ENCODE measurements at regions not wholly inside any gene's neighbourhood (a gene's known extent, or its start where the extent isn't known, plus 50 kb on each side); places are given as distances from the start of the nearest gene placed in this dataset.

DNA sequence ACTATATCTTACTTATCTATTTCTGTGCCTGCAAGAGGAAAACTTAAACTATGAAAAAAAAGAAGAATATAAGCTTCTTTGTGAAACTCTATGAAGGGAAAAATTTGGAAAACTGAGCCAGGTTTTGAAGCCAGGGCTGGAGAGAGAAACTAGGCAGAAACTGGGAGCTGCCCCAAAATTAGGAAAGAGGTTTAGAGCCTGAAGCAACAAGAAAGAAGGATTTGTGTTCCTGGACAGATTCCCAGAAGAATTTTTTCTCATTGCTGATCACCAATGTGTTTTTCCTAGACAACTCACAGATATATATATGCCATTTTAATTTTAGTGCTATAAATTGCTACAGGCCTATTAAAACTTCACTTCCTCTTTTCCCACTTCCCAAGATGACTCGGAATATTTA lies 245.0 kb upstream of the GEMIN8 start:
- ATAC-seq (ENCODE audit: low FRiP score) (no peak), DNase-seq (ENCODE audit: low spot score) (no peak)
- TF ChIP-seq, protein P1, sequence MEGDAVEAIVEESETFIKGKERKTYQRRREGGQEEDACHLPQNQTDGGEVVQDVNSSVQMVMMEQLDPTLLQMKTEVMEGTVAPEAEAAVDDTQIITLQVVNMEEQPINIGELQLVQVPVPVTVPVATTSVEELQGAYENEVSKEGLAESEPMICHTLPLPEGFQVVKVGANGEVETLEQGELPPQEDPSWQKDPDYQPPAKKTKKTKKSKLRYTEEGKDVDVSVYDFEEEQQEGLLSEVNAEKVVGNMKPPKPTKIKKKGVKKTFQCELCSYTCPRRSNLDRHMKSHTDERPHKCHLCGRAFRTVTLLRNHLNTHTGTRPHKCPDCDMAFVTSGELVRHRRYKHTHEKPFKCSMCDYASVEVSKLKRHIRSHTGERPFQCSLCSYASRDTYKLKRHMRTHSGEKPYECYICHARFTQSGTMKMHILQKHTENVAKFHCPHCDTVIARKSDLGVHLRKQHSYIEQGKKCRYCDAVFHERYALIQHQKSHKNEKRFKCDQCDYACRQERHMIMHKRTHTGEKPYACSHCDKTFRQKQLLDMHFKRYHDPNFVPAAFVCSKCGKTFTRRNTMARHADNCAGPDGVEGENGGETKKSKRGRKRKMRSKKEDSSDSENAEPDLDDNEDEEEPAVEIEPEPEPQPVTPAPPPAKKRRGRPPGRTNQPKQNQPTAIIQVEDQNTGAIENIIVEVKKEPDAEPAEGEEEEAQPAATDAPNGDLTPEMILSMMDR (IDR thresholded peaks at IDR 0.05) = no peak

DNA sequence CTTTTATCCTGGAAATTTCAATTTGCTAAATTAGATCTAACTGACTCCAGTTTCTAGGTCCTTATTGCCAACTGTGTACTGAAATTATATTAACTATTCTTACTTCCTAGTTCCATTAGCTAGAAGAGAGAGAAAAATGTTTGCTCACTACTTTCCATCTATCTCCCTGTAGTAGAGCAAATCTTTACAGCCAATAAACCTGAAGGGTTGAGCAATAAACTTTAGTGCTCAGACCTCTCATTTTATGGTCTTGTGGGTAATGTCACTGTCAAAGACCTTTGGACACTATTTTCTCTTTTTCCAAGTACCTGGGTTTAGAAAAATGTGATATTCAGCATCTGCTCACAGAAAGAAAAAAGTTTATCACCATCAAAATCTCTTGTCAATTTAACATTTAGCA lies 237.5 kb upstream of the GEMIN8 start:
- ATAC-seq (ENCODE audit: low FRiP score) (no peak), DNase-seq (ENCODE audit: low spot score) (no peak)
- TF ChIP-seq, protein P1 (IDR thresholded peaks at IDR 0.05) = no peak

DNA sequence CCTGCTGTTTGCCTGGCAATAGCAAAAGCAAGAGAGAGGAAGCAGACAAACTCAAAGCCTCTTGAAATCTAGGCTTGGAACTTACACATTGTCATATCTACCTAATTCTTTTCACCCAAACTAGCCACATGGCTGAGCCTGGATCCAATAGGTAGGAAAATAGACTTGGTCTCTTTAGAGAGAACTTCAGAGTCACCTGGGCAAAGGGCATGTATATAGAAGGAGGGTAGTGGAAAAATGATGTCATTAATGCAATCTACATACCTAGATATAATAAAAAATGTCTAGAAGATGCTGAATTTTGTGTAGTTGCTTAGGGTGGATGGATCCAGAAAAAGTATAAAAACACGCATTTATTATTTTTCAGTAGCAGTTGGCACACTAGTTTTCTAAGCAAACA lies 237.0 kb upstream of the GEMIN8 start:
- no peak for DNase-seq (ENCODE audit: low spot score)
- TF ChIP-seq, protein P1 (IDR thresholded peaks at IDR 0.05) = no peak
- ATAC-seq (ENCODE audit: low FRiP score) = no peak

DNA sequence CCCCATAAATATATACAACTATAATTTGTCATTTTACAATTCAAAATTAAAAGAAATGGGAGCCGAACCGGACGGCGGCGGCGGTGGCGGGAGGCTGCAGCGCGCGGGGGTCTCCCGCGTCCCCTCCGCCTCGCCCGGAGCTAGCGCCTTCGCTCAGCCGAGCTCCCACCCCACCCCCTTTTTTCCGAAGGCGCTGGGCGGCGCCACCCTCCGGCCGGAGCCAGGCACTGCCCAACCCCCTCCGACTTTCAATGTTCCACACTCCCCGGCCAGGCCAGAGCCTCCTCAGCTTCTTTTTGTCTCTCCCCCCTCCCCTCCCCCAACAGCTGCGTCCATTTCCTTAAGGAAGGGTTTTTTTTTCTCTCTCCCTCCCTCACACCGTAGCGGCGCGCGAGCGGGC lies 214.1 kb upstream of the GEMIN8 start:
- ATAC-seq (ENCODE audit: low FRiP score) = no peak
- no peak for DNase-seq (ENCODE audit: low spot score)
- TF ChIP-seq, protein P1 (IDR thresholded peaks at IDR 0.05) = no peak

DNA sequence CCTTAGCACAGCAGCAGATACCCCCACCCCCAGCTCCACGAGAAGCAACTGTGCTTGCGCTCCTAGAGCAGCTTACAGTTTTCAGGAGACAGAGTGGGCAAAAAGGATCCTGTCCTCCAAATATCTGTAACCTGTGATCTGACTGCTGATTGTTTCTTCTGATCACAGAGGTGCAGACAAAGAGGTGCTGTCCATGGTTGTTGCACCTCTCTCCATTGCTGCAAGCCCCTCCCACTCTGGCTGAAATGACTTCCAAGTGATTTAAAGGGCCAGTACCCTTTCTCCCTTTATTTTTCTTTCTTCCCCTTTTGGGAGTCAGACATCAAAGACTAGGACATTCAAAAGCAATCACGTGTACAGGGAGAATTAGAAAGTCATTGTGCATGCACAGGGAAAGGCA lies 205.3 kb upstream of the GEMIN8 start:
- TF ChIP-seq, protein P1 (IDR thresholded peaks at IDR 0.05) = no peak
- DNase-seq (ENCODE audit: low spot score) (no peak), ATAC-seq (ENCODE audit: low FRiP score) (no peak)

DNA sequence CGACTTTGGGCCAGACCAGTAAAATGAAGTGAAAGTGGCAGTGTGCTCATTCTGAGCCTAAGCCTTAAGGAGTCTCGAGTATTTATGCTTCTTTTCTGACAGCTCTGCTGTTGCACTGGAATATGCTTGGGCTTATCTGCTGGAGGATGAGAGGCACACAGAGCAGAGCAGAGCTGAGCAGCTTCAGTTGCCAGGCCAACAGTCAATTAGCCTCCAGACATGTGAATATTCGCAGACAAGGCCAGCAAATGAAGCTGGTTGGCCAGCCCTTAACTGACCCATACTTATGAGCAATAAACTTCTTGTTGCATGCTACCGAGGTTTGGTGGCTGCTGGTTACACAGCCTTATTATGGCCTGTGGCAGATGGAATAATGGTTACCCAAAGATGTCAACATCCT lies 203.0 kb upstream of the GEMIN8 start:
- TF ChIP-seq, protein P1 (IDR thresholded peaks at IDR 0.05) = no peak

DNA sequence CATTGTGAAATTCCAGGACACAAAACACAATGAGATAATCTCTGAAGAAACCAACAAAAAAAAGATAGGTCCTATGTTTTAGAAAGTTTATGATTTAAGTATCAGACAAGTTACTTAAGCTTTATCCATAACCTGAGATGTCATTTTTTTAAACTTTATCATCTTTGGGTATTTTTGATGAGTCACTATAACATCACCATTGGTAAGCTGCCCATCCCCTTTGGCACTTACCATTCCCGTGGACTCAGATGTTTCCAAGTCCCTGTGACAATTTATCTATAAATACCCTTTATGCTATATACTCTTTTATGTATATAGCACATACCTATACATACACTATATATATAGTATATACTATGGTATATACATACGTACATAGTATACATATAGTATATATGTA lies 198.9 kb upstream of the GEMIN8 start:
- DNase-seq (ENCODE audit: low spot score) = no peak
- TF ChIP-seq, protein P1 (IDR thresholded peaks at IDR 0.05) = no peak
- ATAC-seq (ENCODE audit: low FRiP score) = no peak

More for the DNA sequence above, 203.0 kb upstream of the GEMIN8 start:
- no peak for ATAC-seq (ENCODE audit: low FRiP score)
- no peak for DNase-seq (ENCODE audit: low spot score)

Measured in omental fat pad (tissue), 3 donors.